ENCODE measurements at regions not wholly inside any gene's neighbourhood (a gene's known extent, or its start where the extent isn't known, plus 50 kb on each side); places are given as distances from the start of the nearest gene placed in this dataset.

- H3K27me3 ChIP-seq (ENCODE audit: control insufficient read depth, extremely low read depth, insufficient read depth, low read length): no peaks in the 10 kb centered on the region
- H3K4me2 ChIP-seq (ENCODE audit: control insufficient read depth, extremely low read depth, insufficient read depth, low read depth, low read length): no peak overlapping the region
- H3K4me3 ChIP-seq (ENCODE audit: control insufficient read depth in 2 of 3, extremely low read depth in 1 of 3, insufficient read depth in 2 of 3, low read depth in 1 of 3, low read length in 3 of 3): no peak overlapping the region
- DNase-seq (ENCODE audit: low read depth, low spot score): no peak
- no peaks in the 10 kb centered on the region for H4K20me1 ChIP-seq (ENCODE audit: control insufficient read depth, extremely low read depth, insufficient read depth, low read length)
- no peaks in the 10 kb centered on the region for H3K9me3 ChIP-seq (ENCODE audit: control insufficient read depth, low read depth, low read length)
- H3K27ac ChIP-seq (ENCODE audit: control insufficient read depth, insufficient read depth, low read length): no peak overlapping the region
- H3K9ac ChIP-seq (ENCODE audit: control insufficient read depth, extremely low read depth, insufficient read depth, low read length): no peak overlapping the region
- no peak overlapping the region for H2AFZ ChIP-seq (ENCODE audit: control insufficient read depth, low read length)
- no peak for FAIRE-seq
- H3K4me1 ChIP-seq (ENCODE audit: control insufficient read depth, extremely low read depth, insufficient read depth, low read length): no peaks in the 10 kb centered on the region
- no peaks in the 10 kb centered on the region for H3K9me1 ChIP-seq (ENCODE audit: control insufficient read depth, extremely low read depth, insufficient read depth, low read length)
- dilution Hi-C loops (cut with MboI; ENCODE audit: extremely low pct_ligation_motif_present, low sequenced_read_pairs): no loop called here
- no peaks in the 10 kb centered on the region for H3K79me2 ChIP-seq (ENCODE audit: control insufficient read depth, insufficient read depth, low read length)
- H3K36me3 ChIP-seq (ENCODE audit: control insufficient read depth in 2 of 2, extremely low read depth in 1 of 2, insufficient read depth in 2 of 2, low read length in 2 of 2): no peaks in the 10 kb centered on the region
- no peak for TF ChIP-seq CTCF (optimal IDR thresholded peaks at IDR 0.05 in 1 of 3, IDR thresholded peaks at IDR 0.05 in 1 of 3, conservative IDR thresholded peaks at IDR 0.05 in 1 of 3; ENCODE audit: extremely low read depth in 1 of 3, insufficient read depth in 2 of 3, low read length in 3 of 3)
- TF ChIP-seq EZH2 (IDR thresholded peaks at IDR 0.05; ENCODE audit: low read length): no peak
Measured at GRCh38 chr4:129546531-129546930, 450.6 kb downstream of the C4orf33 start.

- H3K4me1 ChIP-seq (ENCODE audit: control insufficient read depth, extremely low read depth, insufficient read depth, low read length): no peaks in the 10 kb centered on the region
- DNase-seq (ENCODE audit: low read depth, low spot score): no peak
- H3K9ac ChIP-seq (ENCODE audit: control insufficient read depth, extremely low read depth, insufficient read depth, low read length): no peak overlapping the region
Measured at GRCh38 chr4:129550281-129550785, 454.4 kb downstream of the C4orf33 start.

More at GRCh38 chr4:129550281-129550785, 454.4 kb downstream of the C4orf33 start:
- Histone ChIP-seq H3K27ac (ENCODE audit: control insufficient read depth, insufficient read depth, low read length) (no peak overlapping the region), H3K9me1 (ENCODE audit: control insufficient read depth, extremely low read depth, insufficient read depth, low read length) (no peaks in the 10 kb centered on the region), H4K20me1 (ENCODE audit: control insufficient read depth, extremely low read depth, insufficient read depth, low read length) (no peaks in the 10 kb centered on the region), H3K36me3 (ENCODE audit: control insufficient read depth in 2 of 2, extremely low read depth in 1 of 2, insufficient read depth in 2 of 2, low read length in 2 of 2) (no peaks in the 10 kb centered on the region), H2AFZ (ENCODE audit: control insufficient read depth, low read length) (no peak overlapping the region), H3K4me2 (ENCODE audit: control insufficient read depth, extremely low read depth, insufficient read depth, low read depth, low read length) (no peak overlapping the region), H3K4me3 (ENCODE audit: control insufficient read depth in 2 of 3, extremely low read depth in 1 of 3, insufficient read depth in 2 of 3, low read depth in 1 of 3, low read length in 3 of 3) (no peak overlapping the region), H3K27me3 (ENCODE audit: control insufficient read depth, extremely low read depth, insufficient read depth, low read length) (no peaks in the 10 kb centered on the region), H3K9me3 (ENCODE audit: control insufficient read depth, low read depth, low read length) (no peaks in the 10 kb centered on the region), H3K79me2 (ENCODE audit: control insufficient read depth, insufficient read depth, low read length) (no peaks in the 10 kb centered on the region)
- no peak for TF ChIP-seq EZH2 (IDR thresholded peaks at IDR 0.05; ENCODE audit: low read length)
- TF ChIP-seq CTCF (optimal IDR thresholded peaks at IDR 0.05 in 1 of 3, IDR thresholded peaks at IDR 0.05 in 1 of 3, conservative IDR thresholded peaks at IDR 0.05 in 1 of 3; ENCODE audit: extremely low read depth in 1 of 3, insufficient read depth in 2 of 3, low read length in 3 of 3): no peak
- no peak for FAIRE-seq
- dilution Hi-C loops (cut with MboI; ENCODE audit: extremely low pct_ligation_motif_present, low sequenced_read_pairs): no loop called here
